ENCODE measurements at regions not wholly inside any gene's neighbourhood (a gene's known extent, or its start where the extent isn't known, plus 50 kb on each side); places are given as distances from the start of the nearest gene placed in this dataset.

DNA sequence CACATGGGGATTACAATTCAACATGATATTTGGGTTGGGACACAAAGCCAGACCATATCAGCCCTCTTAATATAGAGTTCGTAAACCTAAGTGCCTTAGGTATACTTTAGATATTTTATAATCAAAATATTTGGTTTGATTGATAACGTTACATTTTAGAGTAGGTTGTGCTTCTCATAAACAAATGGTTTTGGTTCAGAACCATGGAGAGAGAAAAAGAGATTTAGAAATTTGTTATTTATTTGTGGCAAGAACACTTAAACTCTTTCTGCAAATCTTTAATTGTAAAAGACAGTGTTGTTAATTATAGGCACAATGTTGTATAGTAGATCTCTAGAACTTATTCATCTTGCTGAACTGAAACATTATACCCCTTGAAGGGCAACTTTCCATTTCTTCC is 298.8 kb downstream of the TENT4A start:
- DNase-seq: no peak

- DNase-seq: no peak
Measured at GRCh38 chr5:7014611-7015010, 301.4 kb downstream of the TENT4A start.

- no peak for DNase-seq
Measured at GRCh38 chr5:7015586-7016256, 302.5 kb downstream of the TENT4A start.

DNA sequence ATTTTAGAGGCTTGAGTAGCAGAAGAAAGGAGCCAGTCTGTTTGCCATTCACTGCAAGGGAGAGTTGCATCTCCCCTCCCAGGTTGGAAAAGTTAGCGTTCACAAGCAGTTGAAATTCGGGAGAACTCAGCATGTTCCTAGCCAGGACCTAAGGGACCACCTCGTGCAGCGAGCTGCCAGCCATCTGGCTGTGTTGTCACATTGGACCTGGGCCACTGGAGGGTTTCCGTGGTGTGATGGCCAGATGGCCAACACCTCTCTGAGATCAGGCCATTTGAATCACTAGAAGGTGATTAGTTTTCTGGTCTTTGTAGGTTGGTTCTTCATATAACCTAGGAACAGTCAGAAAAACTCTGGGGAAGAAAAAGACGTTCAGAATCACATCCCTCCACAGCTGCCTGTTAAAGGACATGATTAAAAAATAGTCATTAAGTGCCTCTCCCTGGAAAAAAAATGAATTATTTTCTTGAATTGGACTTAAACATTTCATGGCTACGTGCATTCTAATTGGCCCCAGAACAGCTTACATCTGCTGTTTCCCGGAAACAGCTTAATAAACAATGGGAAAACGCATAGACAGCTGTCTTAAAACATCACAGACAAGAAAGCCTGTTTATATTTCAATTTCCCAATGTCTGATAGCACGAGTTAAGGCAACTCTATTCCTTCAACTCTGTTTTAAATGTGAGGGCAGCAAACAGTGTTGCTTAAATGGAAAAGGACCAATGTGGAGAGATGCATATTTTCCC is 303.9 kb downstream of the TENT4A start:
- no peak for DNase-seq

- DNase-seq: peak in 2 of 58 donors; percentile 7 to 10
Measured at GRCh38 chr5:7018198-7018597, 305.0 kb downstream of the TENT4A start.

DNA sequence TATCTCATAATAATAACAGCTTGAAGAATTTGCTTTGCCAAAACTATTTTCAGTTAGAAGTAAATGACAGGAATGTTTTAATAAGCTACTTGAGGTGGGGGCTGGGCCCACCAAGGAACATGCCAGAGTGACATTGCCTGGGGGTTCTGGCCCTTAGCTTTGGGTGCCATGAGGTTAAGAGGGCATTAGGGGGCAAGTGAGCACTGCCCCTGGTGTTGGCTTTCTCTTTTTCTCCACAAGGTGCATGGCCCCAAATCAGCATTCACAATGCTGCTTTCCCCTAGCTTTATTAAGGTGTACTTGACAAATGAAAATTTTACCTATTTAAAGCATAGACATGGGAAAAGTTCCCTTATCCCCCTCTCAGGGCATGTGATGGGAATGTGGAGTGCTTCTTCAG is 305.4 kb downstream of the TENT4A start:
- DNase-seq: no peak

DNA sequence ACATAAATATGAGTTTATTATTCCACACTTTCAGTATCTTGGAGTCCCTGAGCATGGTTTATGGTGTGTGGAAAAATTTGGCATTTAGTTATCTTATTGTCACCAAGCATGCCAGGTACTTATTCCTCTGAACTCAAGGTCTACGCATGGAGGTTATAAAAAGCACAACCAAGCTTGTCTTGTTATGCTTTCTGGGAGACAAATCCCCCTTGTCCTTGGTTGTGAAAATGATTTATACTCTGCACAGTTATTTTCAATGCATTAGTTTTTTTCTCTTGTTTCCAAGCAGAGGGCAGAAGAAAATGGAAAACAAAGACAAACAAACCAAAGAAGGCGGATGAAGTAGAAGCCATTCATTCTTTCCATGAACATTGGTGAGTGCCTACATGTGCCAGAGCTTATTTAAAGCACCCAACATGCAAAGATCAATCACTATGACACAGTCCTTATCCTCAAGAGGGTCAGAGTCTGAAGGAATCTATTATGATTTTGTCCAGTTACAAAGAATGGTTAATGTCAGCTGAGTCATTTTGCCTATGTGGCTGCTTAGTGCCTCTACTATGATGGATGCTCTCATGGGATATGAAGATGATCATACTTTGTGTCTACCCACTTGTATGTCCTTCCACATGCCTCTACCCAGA is 323.1 kb downstream of the TENT4A start:
- no peak for DNase-seq

DNA sequence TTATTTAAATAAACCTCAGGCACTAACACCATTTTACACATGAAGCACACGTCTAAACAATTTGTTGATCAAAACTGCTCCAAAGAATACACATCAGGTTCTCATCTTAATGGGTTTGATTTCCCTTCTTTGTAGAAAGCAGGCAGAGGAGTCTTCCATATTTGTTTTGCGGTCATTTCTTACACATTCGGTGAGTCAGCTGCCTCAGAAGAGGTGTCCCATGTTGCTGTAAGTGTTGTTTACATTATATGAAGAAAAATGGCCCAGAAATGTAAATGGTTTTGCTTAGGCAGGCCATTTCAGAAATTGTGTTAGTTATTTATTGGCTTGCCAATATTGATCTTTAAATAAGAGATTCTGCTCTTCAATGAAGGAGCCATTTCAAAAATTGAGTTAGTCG is 325.8 kb downstream of the TENT4A start:
- no peak for DNase-seq

GRCh38 chr5:7040111-7040510 is 326.9 kb downstream of the TENT4A start:
- no peak for DNase-seq

DNA sequence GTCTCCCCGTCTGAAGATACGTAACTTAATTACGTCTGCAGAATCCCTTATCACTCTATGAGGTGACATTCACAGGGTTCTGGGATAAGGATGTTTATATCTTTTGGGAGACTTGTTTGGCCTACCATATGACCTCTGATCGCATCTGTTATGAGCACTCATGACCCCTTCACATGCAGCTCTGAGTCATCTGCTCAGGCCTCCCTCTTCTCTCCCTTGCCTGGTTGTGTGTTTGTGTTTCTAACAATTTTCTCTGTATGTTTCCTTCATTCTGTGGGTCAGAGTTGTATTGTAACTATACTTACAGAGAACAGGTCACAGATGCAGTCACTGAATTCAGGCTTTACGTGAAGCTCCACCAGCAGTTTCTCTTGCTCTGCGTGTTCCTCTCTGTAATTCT is 330.6 kb downstream of the TENT4A start:
- no peak for DNase-seq

DNA sequence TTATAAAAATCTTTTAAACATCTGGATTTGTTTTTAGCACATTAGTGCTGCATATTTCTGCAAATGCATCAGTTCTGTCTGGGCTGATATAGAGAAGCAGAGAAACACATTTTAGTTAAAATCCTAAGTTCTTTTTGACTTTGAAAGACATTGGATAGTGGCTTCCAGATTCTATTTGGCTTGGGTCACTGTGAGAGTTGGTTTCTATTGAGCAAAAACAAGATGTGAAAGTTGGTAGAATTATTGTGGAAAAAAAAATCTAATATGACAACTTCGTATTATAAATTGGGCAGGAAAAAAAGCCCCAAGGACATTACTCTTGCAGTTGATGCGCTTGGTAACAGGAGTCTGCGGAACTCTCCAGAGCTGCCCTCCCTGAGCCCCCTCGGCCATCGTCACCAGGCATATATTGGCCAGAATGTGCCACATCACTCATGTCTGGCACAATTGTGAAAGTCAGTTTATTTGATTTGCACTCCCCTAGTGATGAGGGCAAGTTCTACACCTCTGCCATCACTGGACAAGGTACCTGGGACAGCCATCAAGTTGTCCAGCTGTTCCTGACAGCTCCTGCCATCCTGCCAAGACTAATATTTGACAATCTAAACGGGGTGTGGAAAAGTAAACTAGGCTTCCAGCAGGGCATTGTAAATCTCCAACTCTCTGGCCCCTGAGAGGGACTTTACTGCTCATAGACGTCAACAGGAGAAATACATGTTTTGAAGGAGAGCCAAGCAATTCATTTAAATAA is 334.5 kb downstream of the TENT4A start:
- DNase-seq: no peak

DNA sequence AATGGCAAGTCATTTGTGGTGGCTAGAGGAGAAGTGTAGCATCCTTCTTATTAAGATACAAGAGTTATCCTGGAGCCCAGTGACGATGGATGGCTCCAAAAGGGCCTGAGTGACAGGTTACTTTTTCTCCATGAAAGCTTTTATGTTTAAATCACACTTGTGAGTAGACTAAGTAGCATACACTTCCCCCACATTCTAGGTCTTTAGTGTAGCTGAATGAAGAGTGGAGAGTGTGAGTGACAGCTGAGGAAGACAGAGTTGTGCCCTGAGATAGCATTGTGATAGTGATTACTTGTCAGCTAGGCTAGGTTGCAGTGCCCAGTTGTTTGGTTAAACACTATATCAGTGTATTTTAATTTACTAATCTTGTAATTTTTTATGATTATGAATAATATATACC is 337.8 kb downstream of the TENT4A start:
- DNase-seq: no peak

DNA sequence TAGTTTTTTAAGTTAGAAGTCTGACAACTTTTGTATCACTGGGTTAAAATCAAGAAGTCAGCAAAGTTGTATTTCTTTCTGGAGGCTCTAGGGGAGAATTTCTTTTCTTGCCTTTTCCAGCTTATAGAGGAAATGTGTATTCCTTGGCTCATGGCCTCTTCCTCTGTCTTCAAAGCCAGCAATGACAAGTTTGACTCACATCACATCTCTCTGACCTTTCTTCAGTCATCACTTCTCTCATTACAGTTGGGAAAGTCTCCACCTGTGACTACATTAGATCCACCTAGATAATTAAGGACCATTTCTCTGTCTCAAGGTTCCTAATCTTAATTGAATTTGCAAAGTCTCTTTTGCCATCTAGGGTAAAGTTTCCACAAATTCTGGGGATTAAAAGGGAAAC is 339.9 kb downstream of the TENT4A start:
- no peak for DNase-seq

DNA sequence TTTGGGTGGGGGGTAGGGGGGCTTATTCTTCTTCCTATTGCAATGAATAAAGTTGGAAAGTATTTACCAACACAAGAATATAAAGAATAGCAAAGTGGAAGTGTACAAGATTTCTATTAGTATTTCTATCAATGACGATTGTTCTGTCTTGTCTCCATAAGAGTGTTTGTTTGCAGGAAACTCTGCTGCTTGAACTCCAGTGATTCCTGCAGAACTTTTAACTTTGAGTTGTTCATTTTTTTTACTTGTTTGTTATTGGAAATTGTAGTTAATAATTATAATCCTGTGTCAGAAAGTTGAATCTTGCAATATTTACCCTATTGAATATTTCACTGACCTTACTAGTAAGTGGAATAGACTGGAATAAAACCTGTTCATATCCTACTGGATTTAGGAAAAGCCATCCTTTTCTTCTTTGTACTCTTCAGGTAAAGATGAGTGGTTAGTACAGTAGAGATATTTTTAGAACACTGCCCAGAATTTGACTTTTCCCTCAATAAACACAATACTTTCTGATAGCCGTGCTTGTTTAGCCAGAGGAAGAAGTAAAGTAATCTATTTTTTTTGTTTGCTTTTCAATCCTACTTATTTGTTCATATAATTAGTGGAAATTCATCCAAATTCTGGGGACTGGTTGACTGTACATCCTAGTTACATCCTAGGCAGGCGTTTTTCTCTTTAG is 340.4 kb downstream of the TENT4A start:
- no peak for DNase-seq

DNA sequence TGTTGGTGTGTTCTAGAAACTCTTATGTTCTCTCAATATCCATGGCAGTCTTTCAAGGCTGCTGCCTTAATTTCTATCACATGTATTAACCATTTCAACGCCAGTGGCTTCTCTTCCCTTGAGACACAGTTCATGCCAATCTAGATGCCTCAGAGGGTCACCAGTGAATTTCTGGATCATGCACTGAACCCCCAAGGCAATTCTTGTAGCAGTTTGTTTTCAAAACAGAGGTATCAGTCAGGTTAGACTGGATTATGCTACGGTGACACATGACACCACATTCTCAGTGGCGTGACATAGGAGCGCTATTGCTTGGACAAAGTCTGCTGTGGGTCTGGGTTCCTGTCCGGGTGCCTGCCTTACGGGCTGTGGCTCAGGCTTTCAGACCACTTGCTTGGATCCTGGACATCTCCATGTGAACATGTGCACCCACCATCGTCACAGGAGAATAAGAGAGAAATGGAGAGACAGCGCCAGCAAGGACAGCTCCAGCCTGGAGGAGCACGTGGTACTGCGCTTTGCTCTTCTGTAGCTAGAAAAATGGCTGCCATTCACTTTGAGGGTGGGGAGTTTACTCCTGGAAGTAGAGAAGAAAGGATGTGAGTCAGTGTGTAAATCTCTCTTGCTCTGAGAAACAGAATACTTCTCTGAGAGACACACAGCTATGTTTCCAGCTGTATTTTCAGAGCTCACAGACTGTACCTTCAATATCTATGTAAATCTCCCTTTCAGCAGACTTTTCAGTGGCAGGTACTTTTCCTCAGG is 329.3 kb upstream of the ADCY2 start:
- DNase-seq: no peak

GRCh38 chr5:7068156-7068555 is 327.8 kb upstream of the ADCY2 start:
- DNase-seq: no peak

GRCh38 chr5:7068899-7069298 is 327.0 kb upstream of the ADCY2 start:
- DNase-seq: no peak

DNA sequence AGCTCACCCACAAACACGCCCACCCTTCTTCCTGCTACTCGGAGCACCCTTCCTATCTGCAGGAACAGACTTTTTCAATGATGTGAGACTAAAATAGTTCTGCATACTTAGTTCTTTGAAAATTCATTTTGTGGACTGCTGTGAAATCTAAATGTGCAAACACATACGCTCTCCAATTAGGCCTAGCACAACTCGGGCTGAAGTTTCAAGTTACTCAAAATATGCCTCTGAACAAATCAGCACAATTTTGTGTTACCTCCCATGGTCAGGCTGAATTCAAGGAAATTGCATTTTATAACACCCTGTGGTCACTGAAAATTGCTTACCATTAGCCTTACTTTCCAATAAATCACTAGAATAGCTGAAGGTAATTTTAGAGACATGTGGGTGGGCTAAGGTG is 323.8 kb upstream of the ADCY2 start:
- DNase-seq: no peak

DNA sequence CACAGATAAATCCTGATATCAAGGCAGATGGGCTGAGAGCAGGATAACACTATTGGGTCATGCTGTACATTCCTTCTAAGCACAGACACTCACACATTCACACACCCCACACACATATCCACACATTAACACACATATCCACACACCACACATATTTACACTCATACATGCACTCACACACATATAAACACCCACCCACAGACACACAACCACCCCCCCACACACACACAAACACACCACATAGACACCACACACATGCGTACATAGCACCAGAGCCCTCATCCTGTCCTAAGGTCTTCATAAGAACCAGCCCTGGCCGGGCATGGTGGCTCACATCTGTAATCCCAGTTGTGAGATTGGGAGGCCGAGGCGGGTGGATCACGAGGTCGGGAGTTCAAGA is 322.3 kb upstream of the ADCY2 start:
- no peak for DNase-seq

DNA sequence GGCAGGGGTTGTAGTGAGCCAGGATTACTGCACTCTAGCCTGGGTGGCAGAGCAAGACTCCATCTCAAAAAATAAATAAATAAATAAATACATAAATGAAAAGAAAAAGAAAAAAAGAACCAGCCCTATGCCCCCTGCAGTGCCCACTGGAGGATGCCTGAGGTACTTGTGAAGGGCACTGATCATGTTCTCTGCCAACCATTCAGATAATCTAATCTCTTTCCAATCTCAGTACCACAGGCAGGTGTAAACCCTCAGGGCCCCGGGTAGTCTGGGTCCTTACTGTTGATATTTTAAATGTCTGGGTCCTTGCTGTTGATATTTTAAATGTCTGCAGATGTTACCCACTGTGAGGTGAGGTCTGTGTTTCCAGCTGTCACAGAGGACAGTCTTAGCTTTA is 321.8 kb upstream of the ADCY2 start:
- no peak for DNase-seq

DNA sequence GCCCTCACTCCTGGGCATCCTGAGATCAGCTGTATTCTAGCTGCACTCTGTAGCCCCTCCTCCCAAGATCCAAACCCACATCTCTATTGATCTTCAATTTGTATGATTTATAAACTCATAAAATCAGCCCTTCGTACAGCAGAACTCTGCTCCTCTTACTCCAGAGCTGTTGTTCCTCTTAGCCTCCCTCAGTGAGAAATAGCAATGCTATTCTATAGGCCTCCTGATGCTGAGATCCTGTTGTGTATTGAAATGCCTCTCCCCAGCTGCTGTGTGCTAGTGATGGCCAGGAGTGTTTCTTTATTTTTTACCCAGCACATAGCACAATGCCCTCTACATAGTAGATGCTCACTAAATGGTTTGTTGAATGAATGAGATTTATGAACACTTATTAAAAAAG is 320.5 kb upstream of the ADCY2 start:
- DNase-seq: no peak

Data from anterior cingulate cortex (tissue), 58 donors.